Endodermal cell (in vitro differentiated cells): ENCODE measurements at regions not wholly inside any gene's neighbourhood (a gene's known extent, or its start where the extent isn't known, plus 50 kb on each side); places are given as distances from the start of the nearest gene placed in this dataset.

Experiments
- DNase-seq: peaks from one replicate; pipeline ENCODE4 v3.0.0-alpha.2; 2017
- H3K27ac ChIP-seq: 2 replicates; pipeline ENCODE4 v1.5.1; 2013; ENCODE audit warnings: mild to moderate bottlenecking, low read depth, low read length, moderate library complexity
- H3K27me3 ChIP-seq: 2 replicates; pipeline ENCODE4 v1.6.1; 2013; ENCODE audit warnings: mild to moderate bottlenecking, low read length, moderate library complexity; ENCODE audit not compliant: insufficient read depth, control insufficient read depth, poor library complexity, severe bottlenecking
- H3K36me3 ChIP-seq: 2 replicates; pipeline ENCODE4 v1.7.0; 2013; ENCODE audit warnings: mild to moderate bottlenecking, low read length, moderate library complexity; ENCODE audit not compliant: control insufficient read depth, insufficient read depth
- H3K4me1 ChIP-seq: one replicate; pipeline ENCODE4 v1.7.0; 2013; ENCODE audit warnings: low read length; ENCODE audit not compliant: control insufficient read depth, insufficient read depth
- H3K4me3 ChIP-seq: 2 replicates; pipeline ENCODE4 v1.5.1; 2013; ENCODE audit warnings: mild to moderate bottlenecking, low read length, moderate library complexity
- H3K9ac ChIP-seq: 2 replicates; pipeline ENCODE4 v1.6.1; 2013; ENCODE audit warnings: mild to moderate bottlenecking, low read length, moderate library complexity; ENCODE audit not compliant: poor library complexity, severe bottlenecking; ENCODE audit errors: extremely low read depth
- H3K9me3 ChIP-seq: 2 replicates; pipeline ENCODE4 v1.6.1; 2013; ENCODE audit warnings: mild to moderate bottlenecking, low read length, moderate library complexity; ENCODE audit not compliant: control insufficient read depth
- H3K27ac Mint-ChIP-seq: 2 replicates; pipeline ENCODE4 v1.8.0; 2020; ENCODE audit warnings: mixed read lengths
- H3K27me3 Mint-ChIP-seq: 2 replicates; pipeline ENCODE4 v1.8.0; 2021; ENCODE audit warnings: mild to moderate bottlenecking, mixed read lengths; ENCODE audit not compliant: insufficient read depth
- H3K36me3 Mint-ChIP-seq: 2 replicates; pipeline ENCODE4 v1.8.0; 2020; ENCODE audit warnings: low read depth, mixed read lengths
- H3K4me1 Mint-ChIP-seq: 2 replicates; pipeline ENCODE4 v1.8.0; 2020; ENCODE audit warnings: mixed read lengths
- H3K4me3 Mint-ChIP-seq: 2 replicates; pipeline ENCODE4 v1.8.0; 2020; ENCODE audit warnings: mild to moderate bottlenecking, moderate library complexity, mixed read lengths
- H3K9me3 Mint-ChIP-seq: 2 replicates; pipeline ENCODE4 v1.8.0; 2020; ENCODE audit warnings: mild to moderate bottlenecking, mixed read lengths
- CTCF ChIP-seq: fragments of 200-600 bp; sonication (generic); conservative IDR thresholded peaks from 2 replicates; pipeline ENCODE4 v1.5.0; 2021; ENCODE audit warnings: antibody characterized with exemption, mild to moderate bottlenecking
- WGBS, 2 experiments: methylation state at CpG; one replicate each; pipeline versions ENCODE4 v1.1.5 to v1.1.7; 2013; ENCODE audit warnings: missing lambda C conversion rate in 2 of 2, mixed read lengths in 1 of 2; ENCODE audit not compliant: insufficient coverage in 1 of 2, insufficient read length in 1 of 2; 5-methylcytosine and 5-hydroxymethylcytosine counted together

- no peaks in the 10 kb centered on the region for H3K27me3 ChIP-seq
- no peak overlapping the region for H3K27ac ChIP-seq
- no peak overlapping the region for H3K4me3 ChIP-seq
- Mint-ChIP-seq H3K27ac (no peak overlapping the region), H3K9me3 (peaks cover 16% of the 10 kb centered on the region), H3K4me1 (no peaks in the 10 kb centered on the region), H3K4me3 (no peak overlapping the region), H3K27me3 (no peaks in the 10 kb centered on the region), H3K36me3 (no peaks in the 10 kb centered on the region)
- 81 to 90% methylated on average over 2 to 3 of the region's 3 CpGs for WGBS, 2 experiments
- DNase-seq, result no peak
- H3K36me3 ChIP-seq, result no peaks in the 10 kb centered on the region
- H3K9me3 ChIP-seq, result peaks cover 15% of the 10 kb centered on the region
- TF ChIP-seq CTCF, result no peak
- no peaks in the 10 kb centered on the region for H3K4me1 ChIP-seq
- H3K9ac ChIP-seq, result no peak overlapping the region
These were observed 51.3 kb upstream of the GSAP start for GRCh38 chr7:77467408-77467807.

GRCh38 chr7:77466450-77466849, 50.3 kb upstream of the GSAP start:
- Mint-ChIP-seq H3K9me3 (peaks cover 16% of the 10 kb centered on the region), H3K36me3 (no peaks in the 10 kb centered on the region), H3K27me3 (no peaks in the 10 kb centered on the region), H3K4me1 (peaks cover under 1% of the 10 kb centered on the region), H3K4me3 (no peak overlapping the region), H3K27ac (no peak overlapping the region)
- Histone ChIP-seq H3K4me3 (no peak overlapping the region), H3K36me3 (no peaks in the 10 kb centered on the region), H3K27ac (no peak overlapping the region), H3K9ac (no peak overlapping the region), H3K27me3 (no peaks in the 10 kb centered on the region), H3K9me3 (peaks cover 15% of the 10 kb centered on the region), H3K4me1 (no peaks in the 10 kb centered on the region)
- 94 to 100% methylated on average over 1 of the region's 1 CpG for WGBS, 2 experiments
- DNase-seq, result no peak
- TF ChIP-seq CTCF, result no peak
